T-helper 1 cell treated with Interleukin-12 subunit alpha and Interleukin-12 subunit beta and Interleukin-4 antibody, amounts not matched to agents 30 ng/mL and 1 ng/mL, for 36 hours (primary cell): ENCODE measurements at regions not wholly inside any gene's neighbourhood (a gene's known extent, or its start where the extent isn't known, plus 50 kb on each side); places are given as distances from the start of the nearest gene placed in this dataset.

Source experiments
- intact Hi-C: fragments of 100-400 bp; cut with micrococcal nuclease; formaldehyde crosslinking; loops from one replicate; pipeline ENCODE4 v1.15.1; 2024

GRCh38 chr14:42437809-42438208 lies 831.1 kb downstream of the LRFN5 start:
- intact Hi-C loops: no loop called here

- intact Hi-C loops: no loop called here
Observed at GRCh38 chr14:42429401-42429800, 822.7 kb downstream of the LRFN5 start.

GRCh38 chr14:42428996-42429395 lies 822.3 kb downstream of the LRFN5 start:
- intact Hi-C loops: no loop called here

- intact Hi-C loops: no loop called here
Observed at GRCh38 chr14:42424501-42424900, 817.8 kb downstream of the LRFN5 start.

GRCh38 chr14:42421377-42422078 lies 814.9 kb downstream of the LRFN5 start:
- intact Hi-C loops: no loop called here

GRCh38 chr14:42420071-42420470 lies 813.4 kb downstream of the LRFN5 start:
- intact Hi-C loops: no loop called here

DNA sequence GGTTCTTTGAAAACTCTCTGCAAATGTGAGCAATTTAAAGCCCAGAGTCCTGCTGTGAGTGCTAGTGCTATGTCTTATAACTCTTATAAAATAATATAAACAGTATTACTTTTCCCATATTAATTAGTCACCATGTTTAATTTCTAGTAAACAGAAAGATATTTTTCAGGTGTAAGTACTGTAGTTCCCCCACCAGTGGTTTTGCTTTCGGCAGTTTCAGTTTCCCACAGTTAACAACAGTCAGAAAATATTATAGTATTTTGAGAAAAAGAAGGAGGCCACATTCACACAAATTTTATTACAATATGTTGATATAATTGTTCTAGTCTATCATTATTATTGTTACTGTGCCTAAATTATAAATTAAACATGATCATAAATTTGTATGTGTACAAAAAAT lies 800.5 kb downstream of the LRFN5 start:
- intact Hi-C loops: no loop called here

DNA sequence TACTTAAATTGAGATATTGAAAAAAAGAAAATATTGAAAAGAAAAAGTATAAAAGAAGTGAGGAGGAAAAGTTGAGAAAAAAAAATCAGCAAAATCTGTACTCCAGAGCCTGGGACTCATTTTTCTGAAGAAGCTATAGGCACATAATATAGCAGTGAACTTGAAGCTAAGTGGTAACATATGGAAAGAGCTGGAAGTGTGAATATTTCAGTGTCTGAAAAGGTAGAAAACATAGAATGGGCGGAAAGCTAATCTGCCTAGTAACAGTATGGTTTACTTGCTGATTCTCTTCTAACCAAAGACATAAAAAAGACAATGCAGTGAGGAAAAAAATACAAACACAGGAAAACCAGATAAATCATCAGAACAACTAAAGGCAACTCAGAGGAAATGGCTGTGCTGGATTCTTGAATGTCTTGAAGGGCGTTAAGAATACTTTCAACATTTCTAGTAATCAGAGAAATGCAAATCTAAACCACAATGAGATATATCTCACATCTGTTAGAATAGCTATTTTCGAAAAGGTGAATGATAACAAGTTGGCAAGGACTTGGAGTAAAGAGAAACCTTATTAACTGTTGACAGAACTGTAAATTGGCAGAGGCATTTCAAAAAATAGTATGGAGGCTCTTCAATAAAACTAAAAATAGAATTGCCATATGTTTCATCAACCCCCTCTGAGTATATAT lies 784.6 kb downstream of the LRFN5 start:
- intact Hi-C loops: no loop called here

DNA sequence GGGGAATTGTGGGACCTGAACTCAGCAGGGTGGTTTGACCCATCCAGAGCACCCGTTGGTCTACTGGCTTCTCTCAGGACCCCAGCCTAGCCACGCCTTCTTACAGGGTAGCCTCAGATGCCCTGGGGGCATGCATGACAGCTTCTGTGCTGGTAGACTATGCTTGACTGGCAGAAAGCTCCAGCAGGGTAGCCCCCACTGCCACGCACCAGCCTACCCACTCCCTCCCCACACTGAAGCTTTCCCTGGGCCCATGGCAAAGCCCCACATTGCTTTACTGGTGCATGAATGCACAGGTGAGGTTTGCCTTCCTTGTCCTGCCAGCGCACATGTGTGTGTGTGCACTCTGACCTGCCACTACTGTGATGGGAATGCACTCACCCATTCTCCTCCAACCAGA lies 772.2 kb downstream of the LRFN5 start:
- intact Hi-C loops: no loop called here

- intact Hi-C loops: no loop called here
Observed at GRCh38 chr14:42378274-42378673, 771.6 kb downstream of the LRFN5 start.

GRCh38 chr14:42374332-42374731 lies 767.7 kb downstream of the LRFN5 start:
- intact Hi-C loops: no loop called here

- intact Hi-C loops: no loop called here
Observed at GRCh38 chr14:42370056-42370455, 763.4 kb downstream of the LRFN5 start.

GRCh38 chr14:42368234-42368633 lies 761.6 kb downstream of the LRFN5 start:
- intact Hi-C loops: no loop called here

GRCh38 chr14:42353315-42353714 lies 746.6 kb downstream of the LRFN5 start:
- intact Hi-C loops: no loop called here

DNA sequence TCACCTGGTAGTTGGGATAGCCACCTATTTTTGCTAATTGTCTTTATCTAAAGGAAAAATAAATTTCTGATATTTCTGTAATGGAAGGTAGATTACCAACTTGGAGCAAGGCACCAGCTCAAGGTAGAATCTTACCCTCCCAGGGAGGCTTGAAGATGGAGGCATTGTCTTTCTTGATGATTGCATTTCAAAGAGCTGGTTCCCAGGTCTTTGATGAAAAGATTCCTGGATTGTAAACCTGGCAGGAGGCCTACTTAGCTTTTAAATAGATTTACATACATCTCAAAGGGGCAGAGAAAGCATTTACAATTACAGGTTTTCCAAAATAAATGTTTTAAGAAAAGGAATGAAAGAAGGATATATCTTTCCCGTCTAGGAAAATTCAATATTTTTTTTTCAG lies 729.2 kb downstream of the LRFN5 start:
- intact Hi-C loops: no loop called here

GRCh38 chr14:42334931-42335330 lies 728.3 kb downstream of the LRFN5 start:
- intact Hi-C loops: no loop called here

GRCh38 chr14:42323426-42323825 lies 716.8 kb downstream of the LRFN5 start:
- intact Hi-C loops: no loop called here

DNA sequence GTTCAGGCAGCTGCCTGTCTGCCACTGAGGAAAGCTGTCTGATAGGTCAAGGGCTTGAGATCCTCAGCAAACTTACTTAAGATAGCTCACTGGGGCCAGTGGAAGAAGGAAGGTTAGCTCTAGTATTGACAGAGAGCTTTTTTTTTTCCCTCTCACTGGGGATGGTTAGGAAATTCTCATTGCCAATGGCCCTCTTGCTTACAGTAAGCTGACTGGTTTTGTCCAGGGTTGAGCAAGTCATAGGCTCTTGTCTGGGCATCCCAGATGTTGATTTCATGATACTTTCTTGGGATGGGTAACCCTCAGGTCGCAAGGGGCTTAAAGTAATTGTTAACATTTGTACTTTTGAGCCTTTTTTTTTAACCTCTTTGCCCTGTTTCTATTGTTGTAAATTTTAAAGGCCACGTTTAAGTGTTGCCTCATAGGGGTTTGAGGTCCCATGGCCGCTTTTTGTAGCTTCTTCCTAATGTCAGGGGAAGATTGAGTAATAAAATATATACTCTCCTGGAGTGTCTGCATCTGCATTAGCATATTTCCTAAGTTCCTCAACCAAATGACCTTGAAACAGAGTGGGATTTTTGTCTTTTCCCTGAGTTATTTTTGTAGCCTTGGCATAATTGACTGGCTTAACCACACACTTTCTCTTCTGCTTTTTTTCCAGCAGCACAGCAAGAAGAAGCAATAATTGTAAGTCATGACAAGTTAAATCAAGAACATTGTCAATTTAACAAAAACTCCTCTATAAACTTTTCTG lies 716.0 kb downstream of the LRFN5 start:
- intact Hi-C loops: no loop called here

GRCh38 chr14:42319996-42320395 lies 713.3 kb downstream of the LRFN5 start:
- intact Hi-C loops: no loop called here

- intact Hi-C loops: no loop called here
Observed at GRCh38 chr14:42316693-42317092, 710.0 kb downstream of the LRFN5 start.

- intact Hi-C loops: no loop called here
Observed at GRCh38 chr14:42311876-42312275, 705.2 kb downstream of the LRFN5 start.

DNA sequence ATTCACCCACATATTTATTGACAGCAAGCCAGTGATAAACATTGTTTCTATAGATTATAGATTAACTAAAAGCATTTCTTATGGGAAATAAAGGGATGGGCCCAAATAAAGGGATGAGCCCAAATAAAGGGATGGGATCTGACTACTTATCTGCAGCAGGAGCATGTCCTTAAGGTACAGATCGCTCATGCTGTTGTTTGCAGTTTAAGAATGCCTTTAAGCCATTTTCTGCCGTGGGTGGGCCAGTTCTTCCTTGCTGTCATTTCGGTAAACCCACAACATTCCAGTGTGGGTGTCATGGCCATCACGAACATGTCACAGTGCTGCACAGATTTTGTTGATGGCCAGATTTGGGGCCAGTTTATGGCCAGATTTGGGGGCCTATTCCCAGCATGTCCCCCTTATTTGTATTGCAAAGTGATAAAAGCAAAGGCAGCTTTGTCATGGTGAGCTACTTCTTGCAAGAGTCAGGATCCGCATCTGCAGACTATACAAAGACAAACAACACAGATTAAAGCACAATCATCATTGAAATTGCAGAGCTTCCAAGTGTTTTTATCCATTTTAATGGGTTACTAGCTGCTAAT lies 700.7 kb downstream of the LRFN5 start:
- intact Hi-C loops: no loop called here
